Epidermal melanocyte (primary cell): ENCODE measurements at regions not wholly inside any gene's neighbourhood (a gene's known extent, or its start where the extent isn't known, plus 50 kb on each side); places are given as distances from the start of the nearest gene placed in this dataset.

Experiments used
- DNase-seq: peaks from one replicate; pipeline ENCODE4 v3.0.0; 2011; ENCODE audit warnings: low spot score; ENCODE audit not compliant: insufficient read length

DNA sequence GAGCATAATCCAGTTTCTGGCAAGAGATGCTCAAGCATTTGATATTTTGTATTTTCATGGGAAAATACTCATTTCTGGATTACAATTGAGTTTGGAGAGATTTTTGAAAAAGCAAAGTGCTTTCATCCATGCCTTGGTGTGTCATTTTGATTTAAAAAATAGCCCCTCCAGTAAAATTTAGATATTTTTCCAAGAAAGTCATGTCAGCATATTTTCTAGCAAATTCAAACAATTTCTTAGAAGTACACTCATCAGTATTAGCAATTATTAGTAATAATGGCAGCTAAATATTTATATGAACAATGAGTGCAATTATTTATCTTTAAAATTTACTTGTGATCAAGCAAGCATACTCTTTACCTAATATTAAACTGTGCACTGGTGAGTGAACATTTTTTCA lies 102.2 kb upstream of the TMEM161B start:
- DNase-seq: no peak

DNA sequence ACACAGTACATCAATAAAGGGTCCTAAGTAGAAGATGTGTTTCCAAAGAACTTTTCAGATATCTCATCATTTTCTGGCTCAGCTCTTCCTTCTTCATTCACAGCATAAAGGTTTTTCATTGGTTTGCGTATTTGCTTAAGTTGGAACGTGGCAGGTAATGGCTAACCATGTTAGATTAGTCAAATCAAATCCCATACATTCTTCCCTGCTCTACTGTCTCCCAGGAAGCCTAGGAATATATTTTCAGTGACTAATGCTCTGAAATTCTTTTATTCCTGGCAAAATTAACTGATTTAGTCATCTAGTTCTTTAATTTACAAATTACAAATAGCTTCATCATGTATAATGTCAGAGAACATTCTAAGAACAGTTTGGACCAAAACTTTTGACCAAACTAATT lies 99.6 kb upstream of the TMEM161B start:
- DNase-seq: no peak

- no peak for DNase-seq
Measured at GRCh38 chr5:88364991-88365390, 96.3 kb upstream of the TMEM161B start.

DNA sequence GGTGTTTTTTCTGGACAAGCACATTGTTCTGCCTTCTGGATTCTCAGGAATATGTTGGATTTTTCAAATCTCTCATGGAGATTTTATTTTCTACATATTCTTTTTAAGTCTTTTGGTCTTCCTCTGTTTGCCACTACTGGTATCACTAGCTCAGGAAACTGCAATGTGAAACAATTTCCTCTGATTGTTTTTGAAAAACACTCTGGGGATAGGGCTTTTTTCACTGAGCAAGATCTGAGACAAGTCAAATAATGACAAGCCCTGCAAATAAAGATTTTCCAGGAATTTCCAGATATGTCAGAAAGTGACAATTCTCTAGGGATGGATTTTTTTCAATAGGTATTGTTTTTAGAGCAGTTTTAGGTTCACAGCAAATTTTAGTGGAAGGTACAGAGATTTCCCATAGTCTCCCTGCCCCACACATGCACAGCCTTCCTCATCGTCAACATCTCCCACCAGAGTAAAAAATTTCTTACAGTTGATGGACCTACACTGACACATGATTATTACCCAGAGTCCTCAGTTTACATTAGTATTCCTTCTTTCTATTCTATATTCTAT lies 86.9 kb upstream of the TMEM161B start:
- DNase-seq: no peak

- DNase-seq: no peak
Measured at GRCh38 chr5:88325868-88326267, 57.2 kb upstream of the TMEM161B start.

GRCh38 chr5:88322785-88323184 lies 54.1 kb upstream of the TMEM161B start:
- no peak for DNase-seq
